Loucy (cell line): ENCODE measurements at regions not wholly inside any gene's neighbourhood (a gene's known extent, or its start where the extent isn't known, plus 50 kb on each side); places are given as distances from the start of the nearest gene placed in this dataset.

Experiments used
- H2AFZ ChIP-seq: fragments of 200-600 bp; sonication (generic); 2 replicates; pipeline ENCODE4 v1.6.0; 2016; ENCODE audit warnings: antibody characterized with exemption, mild to moderate bottlenecking, low read length, moderate library complexity
- H3F3A ChIP-seq: fragments of 200-600 bp; 2 replicates; pipeline ENCODE4 v1.6.0; 2016; ENCODE audit warnings: antibody characterized with exemption, low read depth, mild to moderate bottlenecking
- H3K27me3 ChIP-seq: fragments of 200-600 bp; sonication (generic); 2 replicates; pipeline ENCODE4 v1.6.1; 2014; ENCODE audit warnings: low read length, mild to moderate bottlenecking; ENCODE audit not compliant: insufficient read depth, poor library complexity, severe bottlenecking
- H3K36me3 ChIP-seq: fragments of 200-600 bp; sonication (generic); 2 replicates; pipeline ENCODE4 v1.6.1; 2016; ENCODE audit warnings: low read length; ENCODE audit not compliant: insufficient read depth
- H3K4me1 ChIP-seq: fragments of 200-600 bp; sonication (generic); 2 replicates; pipeline ENCODE4 v1.5.1; 2014; ENCODE audit warnings: low read length, mild to moderate bottlenecking; ENCODE audit not compliant: insufficient read depth, poor library complexity, severe bottlenecking
- H3K4me2 ChIP-seq: fragments of 200-600 bp; sonication (generic); 2 replicates; pipeline ENCODE4 v1.6.0; 2014; ENCODE audit warnings: antibody characterized with exemption, low read length, low read depth, mild to moderate bottlenecking; ENCODE audit not compliant: poor library complexity, severe bottlenecking
- H3K4me3 ChIP-seq: fragments of 200-600 bp; sonication (generic); 2 replicates; pipeline ENCODE4 v1.5.1; 2014; ENCODE audit warnings: low read length, mild to moderate bottlenecking, mixed read lengths; ENCODE audit not compliant: poor library complexity, severe bottlenecking
- H3K79me2 ChIP-seq: fragments of 200-600 bp; sonication (generic); 2 replicates; pipeline ENCODE4 v1.6.1; 2014; ENCODE audit warnings: low read length; ENCODE audit not compliant: insufficient read depth
- H3K9ac ChIP-seq: fragments of 200-600 bp; sonication (generic); 2 replicates; pipeline ENCODE4 v1.6.0; 2014; ENCODE audit warnings: mild to moderate bottlenecking, low read depth, low read length, moderate library complexity; ENCODE audit not compliant: poor library complexity, severe bottlenecking
- H3K9me2 ChIP-seq: fragments of 200-600 bp; sonication (generic); replicated peaks from 2 replicates; pipeline ENCODE4 v1.6.1; 2016; ENCODE audit warnings: low read depth, low read length, mixed read lengths
- H3K9me3 ChIP-seq: fragments of 200-600 bp; sonication (generic); 2 replicates; pipeline ENCODE4 v1.6.1; 2014; ENCODE audit warnings: mild to moderate bottlenecking, antibody characterized with exemption, low read length, low read depth; ENCODE audit not compliant: insufficient read depth
- H4K20me1 ChIP-seq: fragments of 200-600 bp; sonication (generic); 2 replicates; pipeline ENCODE4 v1.6.0; 2014; ENCODE audit warnings: antibody characterized with exemption, low read length, mild to moderate bottlenecking; ENCODE audit not compliant: insufficient read depth, poor library complexity, severe bottlenecking
- CTCF ChIP-seq: fragments of 200-600 bp; sonication (generic); conservative IDR thresholded peaks from 2 replicates; pipeline ENCODE4 v1.5.1; 2014; ENCODE audit warnings: mild to moderate bottlenecking, antibody characterized with exemption, low read length
- EZH2phosphoT487 ChIP-seq: fragments of 200-600 bp; IDR thresholded peaks from 2 replicates; pipeline ENCODE4 v1.6.1; 2018; ENCODE audit warnings: antibody characterized with exemption, mild to moderate bottlenecking, moderate library complexity, borderline replicate concordance

- no peak overlapping the region for H3K9ac ChIP-seq
- no peak overlapping the region for H3K4me2 ChIP-seq
- H3K4me1 ChIP-seq = no peaks in the 10 kb centered on the region
- H2AFZ ChIP-seq = no peak overlapping the region
- no peaks in the 10 kb centered on the region for H3K36me3 ChIP-seq
- no peak overlapping the region for H3K4me3 ChIP-seq
- H3K27me3 ChIP-seq = no peaks in the 10 kb centered on the region
- TF ChIP-seq CTCF = no peak
- TF ChIP-seq EZH2phosphoT487 = no peak
- H3K9me3 ChIP-seq = peaks cover 5% of the 10 kb centered on the region; the same call in 1 of the 2 replicates
- no peaks in the 10 kb centered on the region for H3K79me2 ChIP-seq
- H3K9me2 ChIP-seq = no peaks in the 10 kb centered on the region
- H4K20me1 ChIP-seq = no peaks in the 10 kb centered on the region
- H3F3A ChIP-seq = no peaks in the 10 kb centered on the region
These were observed 2275.5 kb downstream of the TP53TG3F start for GRCh38 chr16:35734728-35735402.

- Histone ChIP-seq H3K4me2 (no peak overlapping the region), H3K79me2 (no peaks in the 10 kb centered on the region), H3K9me2 (no peaks in the 10 kb centered on the region), H3K36me3 (no peaks in the 10 kb centered on the region), H3K4me1 (no peaks in the 10 kb centered on the region), H3K9me3 (peaks cover 5% of the 10 kb centered on the region; the same call in 1 of the 2 replicates), H3K9ac (no peak overlapping the region), H3K27me3 (no peaks in the 10 kb centered on the region), H3K4me3 (no peak overlapping the region), H3F3A (no peaks in the 10 kb centered on the region), H4K20me1 (no peaks in the 10 kb centered on the region), H2AFZ (no peak overlapping the region)
- TF ChIP-seq EZH2phosphoT487 (no peak), CTCF (no peak)
These were observed 2276.2 kb downstream of the TP53TG3F start for GRCh38 chr16:35735403-35736251.

- Histone ChIP-seq H3K79me2 (no peaks in the 10 kb centered on the region), H3K9me3 (peaks cover 3% of the 10 kb centered on the region; the same call in 1 of the 2 replicates), H3K4me2 (no peak overlapping the region), H2AFZ (no peak overlapping the region), H3K9ac (no peak overlapping the region), H3K4me3 (no peak overlapping the region), H4K20me1 (no peaks in the 10 kb centered on the region), H3K4me1 (no peaks in the 10 kb centered on the region), H3K36me3 (no peaks in the 10 kb centered on the region), H3K27me3 (no peaks in the 10 kb centered on the region), H3F3A (no peaks in the 10 kb centered on the region), H3K9me2 (no peaks in the 10 kb centered on the region)
- TF ChIP-seq EZH2phosphoT487 (no peak), CTCF (no peak)
These were observed 2277.1 kb downstream of the TP53TG3F start for GRCh38 chr16:35736546-35736945.
